Esophagus (tissue), 2 donors: ENCODE measurements at regions not wholly inside any gene's neighbourhood (a gene's known extent, or its start where the extent isn't known, plus 50 kb on each side); places are given as distances from the start of the nearest gene placed in this dataset.
A peak's percentile ranks its signal among the peaks of the same experiment; 100 is the strongest.

Source experiments
- H3K27ac ChIP-seq, 2 donors: one replicate each; pipeline ENCODE4 v1.5.1; 2013; ENCODE audit warnings: low read depth in 2 of 2, mild to moderate bottlenecking in 2 of 2, inconsistent platforms in 1 of 2, low read length in 1 of 2, moderate library complexity in 1 of 2
- H3K27me3 ChIP-seq, 2 donors: one replicate each; pipeline ENCODE4 v1.6.1; 2013; ENCODE audit warnings: low read length in 2 of 2, control low read depth in 1 of 2, mild to moderate bottlenecking in 1 of 2; ENCODE audit not compliant: insufficient read depth in 2 of 2, control insufficient read depth in 1 of 2
- H3K36me3 ChIP-seq, 2 donors: one replicate each; pipeline ENCODE4 v1.6.1; 2013; ENCODE audit warnings: low read length in 1 of 2; ENCODE audit not compliant: control insufficient read depth in 2 of 2, insufficient read depth in 2 of 2
- H3K4me1 ChIP-seq, 2 donors: one replicate each; pipeline ENCODE4 v1.6.1; 2013; ENCODE audit warnings: low read length in 1 of 2; ENCODE audit not compliant: control insufficient read depth in 2 of 2, insufficient read depth in 2 of 2
- H3K4me3 ChIP-seq, 2 donors: one replicate each; pipeline ENCODE4 v1.5.1; 2013; ENCODE audit warnings: low read length in 2 of 2, mild to moderate bottlenecking in 2 of 2, low read depth in 1 of 2, moderate library complexity in 1 of 2
- H3K9me3 ChIP-seq, 2 donors: one replicate each; pipeline ENCODE4 v1.6.1; 2013; ENCODE audit warnings: mild to moderate bottlenecking in 2 of 2, low read depth in 1 of 2, low read length in 1 of 2, moderate library complexity in 1 of 2; ENCODE audit not compliant: control insufficient read depth in 2 of 2, insufficient read depth in 1 of 2
- WGBS, 2 donors: extraction: QIAGEN DNeasy Blood & Tissue Kit; methylation state at CpG; one replicate each; pipeline ENCODE4 v1.1.7; 2013; 5-methylcytosine and 5-hydroxymethylcytosine counted together
- donor health status: healthy with polysubstance abuse.
- donor health status: Bipolar disorder and iron deficiency.

- Histone ChIP-seq H3K9me3 (no peaks in the 10 kb centered on the region), H3K4me3 (no peak overlapping the region), H3K4me1 (peaks cover 0 to 7% of the 10 kb centered on the region in 2 donors), H3K27me3 (no peaks in the 10 kb centered on the region), H3K36me3 (no peaks in the 10 kb centered on the region), H3K27ac (peak overlapping the region in 1 of 2 donors; percentile 46)
- WGBS, 2 donors = 26 to 29% methylated on average over 5 of the region's 5 CpGs
These were observed 209.7 kb downstream of the SKIDA1 start for GRCh38 chr10:21315645-21316220.

- no peaks in the 10 kb centered on the region for H3K9me3 ChIP-seq
- no peaks in the 10 kb centered on the region for H3K27me3 ChIP-seq
- H3K4me3 ChIP-seq = no peak overlapping the region
- WGBS, 2 donors = 26 to 29% methylated on average over 13 of the region's 13 CpGs
- H3K36me3 ChIP-seq = no peaks in the 10 kb centered on the region
- peaks cover 0 to 7% of the 10 kb centered on the region in 2 donors for H3K4me1 ChIP-seq
- no peak overlapping the region for H3K27ac ChIP-seq
These were observed 210.4 kb downstream of the SKIDA1 start for GRCh38 chr10:21314906-21315644.

GRCh38 chr10:21314111-21314626 lies 211.3 kb downstream of the SKIDA1 start:
- H3K9me3 ChIP-seq = no peaks in the 10 kb centered on the region
- H3K36me3 ChIP-seq = no peaks in the 10 kb centered on the region
- H3K4me1 ChIP-seq = peaks cover 0 to 7% of the 10 kb centered on the region in 2 donors
- WGBS, 2 donors = 47 to 53% methylated on average over 9 of the region's 9 CpGs
- no peak overlapping the region for H3K4me3 ChIP-seq
- H3K27me3 ChIP-seq = no peaks in the 10 kb centered on the region
- no peak overlapping the region for H3K27ac ChIP-seq

- H3K27ac ChIP-seq = no peak overlapping the region
- no peak overlapping the region for H3K4me3 ChIP-seq
- 84 to 89% methylated on average over 7 of the region's 7 CpGs for WGBS, 2 donors
These were observed 211.8 kb downstream of the SKIDA1 start for GRCh38 chr10:21313691-21314090.

GRCh38 chr10:21311426-21311825 lies 214.1 kb downstream of the SKIDA1 start:
- Histone ChIP-seq H3K4me1 (peaks cover 0 to 7% of the 10 kb centered on the region in 2 donors), H3K36me3 (no peaks in the 10 kb centered on the region), H3K27me3 (no peaks in the 10 kb centered on the region), H3K4me3 (no peak overlapping the region), H3K9me3 (no peaks in the 10 kb centered on the region), H3K27ac (no peak overlapping the region)
- 89 to 90% methylated on average over 6 of the region's 6 CpGs for WGBS, 2 donors

More at GRCh38 chr10:21313691-21314090, 211.8 kb downstream of the SKIDA1 start:
- Histone ChIP-seq H3K27me3 (no peaks in the 10 kb centered on the region), H3K36me3 (no peaks in the 10 kb centered on the region), H3K4me1 (peaks cover 0 to 7% of the 10 kb centered on the region in 2 donors), H3K9me3 (no peaks in the 10 kb centered on the region)

GRCh38 chr10:21309427-21309826 lies 216.1 kb downstream of the SKIDA1 start:
- Histone ChIP-seq H3K9me3 (no peaks in the 10 kb centered on the region), H3K4me1 (no peaks in the 10 kb centered on the region), H3K27ac (no peak overlapping the region), H3K27me3 (no peaks in the 10 kb centered on the region), H3K36me3 (no peaks in the 10 kb centered on the region), H3K4me3 (no peak overlapping the region)
- WGBS, 2 donors = 73 to 77% methylated on average over 3 of the region's 3 CpGs

- Histone ChIP-seq H3K36me3 (no peaks in the 10 kb centered on the region), H3K27ac (no peak overlapping the region), H3K4me1 (no peaks in the 10 kb centered on the region), H3K4me3 (no peak overlapping the region), H3K27me3 (no peaks in the 10 kb centered on the region), H3K9me3 (no peaks in the 10 kb centered on the region)
- 70 to 75% methylated on average over 4 of the region's 4 CpGs for WGBS, 2 donors
These were observed 216.5 kb downstream of the SKIDA1 start for GRCh38 chr10:21308946-21309345.

GRCh38 chr10:21308018-21308417 lies 217.5 kb downstream of the SKIDA1 start:
- H3K9me3 ChIP-seq = no peaks in the 10 kb centered on the region
- H3K36me3 ChIP-seq = no peaks in the 10 kb centered on the region
- no peaks in the 10 kb centered on the region for H3K27me3 ChIP-seq
- H3K4me3 ChIP-seq = no peak overlapping the region
- H3K27ac ChIP-seq = no peak overlapping the region
- WGBS, 2 donors = 93 to 94% methylated on average over 3 of the region's 3 CpGs
- no peaks in the 10 kb centered on the region for H3K4me1 ChIP-seq

- no peaks in the 10 kb centered on the region for H3K36me3 ChIP-seq
- H3K27ac ChIP-seq = no peak overlapping the region
- 95 to 97% methylated on average over 2 of the region's 2 CpGs for WGBS, 2 donors
- no peaks in the 10 kb centered on the region for H3K4me1 ChIP-seq
- no peaks in the 10 kb centered on the region for H3K9me3 ChIP-seq
- no peak overlapping the region for H3K4me3 ChIP-seq
- H3K27me3 ChIP-seq = no peaks in the 10 kb centered on the region
These were observed 220.9 kb downstream of the SKIDA1 start for GRCh38 chr10:21304608-21305007.

- Histone ChIP-seq H3K27ac (no peak overlapping the region), H3K4me3 (no peak overlapping the region), H3K9me3 (no peaks in the 10 kb centered on the region), H3K27me3 (no peaks in the 10 kb centered on the region), H3K36me3 (no peaks in the 10 kb centered on the region), H3K4me1 (no peaks in the 10 kb centered on the region)
- 73 to 77% methylated on average over 5 of the region's 5 CpGs for WGBS, 2 donors
These were observed 221.3 kb downstream of the SKIDA1 start for GRCh38 chr10:21304198-21304597.
